ENCODE measurements at regions not wholly inside any gene's neighbourhood (a gene's known extent, or its start where the extent isn't known, plus 50 kb on each side); places are given as distances from the start of the nearest gene placed in this dataset.
A peak's percentile ranks its signal among the peaks of the same experiment; 100 is the strongest.

DNA sequence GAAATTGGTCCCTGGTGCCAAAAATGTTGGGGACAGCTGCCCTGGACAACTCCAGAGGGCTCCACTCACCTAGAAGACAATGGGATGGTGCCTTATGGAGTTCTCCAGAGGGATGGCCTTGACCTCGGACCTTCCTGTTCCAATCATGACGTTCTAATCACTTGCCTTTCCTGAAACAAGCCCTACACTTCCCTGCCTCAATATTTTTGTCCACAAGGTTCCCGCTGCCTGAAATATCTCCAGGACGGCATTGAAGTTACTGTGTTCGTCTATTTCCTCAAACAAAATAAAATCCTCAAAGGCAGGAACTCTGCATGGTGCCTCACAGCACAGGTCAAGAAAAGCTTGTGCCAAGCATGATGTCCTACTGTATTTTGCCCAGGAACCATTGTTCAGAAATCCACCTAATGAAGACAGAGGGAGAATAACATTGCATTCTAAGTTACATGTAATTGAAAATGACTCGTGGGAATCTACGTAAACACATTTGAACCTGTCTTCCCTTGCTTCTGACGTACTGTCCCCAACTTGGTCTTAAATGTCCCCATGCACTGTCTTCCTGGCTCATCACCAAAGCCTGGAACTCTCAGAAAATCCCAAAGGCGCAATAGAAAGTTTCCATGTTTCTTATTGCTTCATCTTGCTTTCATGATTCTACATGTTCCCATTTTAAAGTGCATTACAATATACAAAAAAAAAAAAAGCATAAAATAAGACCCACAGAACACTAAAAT, 342.3 kb upstream of the NRP1 start:
- Histone ChIP-seq H3K4me2 (ENCODE audit: insufficient read depth, low read length) (no peak overlapping the region), H3K9me3 (ENCODE audit: low read depth, low read length) (no peaks in the 10 kb centered on the region), H3K4me3 (ENCODE audit: insufficient read depth, low read length) (no peak overlapping the region), H3K27ac (ENCODE audit: low read depth, low read length) (no peak overlapping the region), H4K20me1 (ENCODE audit: insufficient read depth, low read length) (no peaks in the 10 kb centered on the region), H3K36me3 (ENCODE audit: insufficient read depth, low read length) (no peaks in the 10 kb centered on the region), H3K79me2 (ENCODE audit: insufficient read depth, low read length) (no peaks in the 10 kb centered on the region), H3K4me1 (ENCODE audit: insufficient read depth, low read length) (peaks cover 3% of the 10 kb centered on the region), H2AFZ (ENCODE audit: low read length) (no peak overlapping the region), H3K27me3 (ENCODE audit: insufficient read depth, low read length) (no peaks in the 10 kb centered on the region)
- DNase-seq (ENCODE audit: insufficient read length, low spot score, missing footprints) = no peak
- TF ChIP-seq, protein P1, sequence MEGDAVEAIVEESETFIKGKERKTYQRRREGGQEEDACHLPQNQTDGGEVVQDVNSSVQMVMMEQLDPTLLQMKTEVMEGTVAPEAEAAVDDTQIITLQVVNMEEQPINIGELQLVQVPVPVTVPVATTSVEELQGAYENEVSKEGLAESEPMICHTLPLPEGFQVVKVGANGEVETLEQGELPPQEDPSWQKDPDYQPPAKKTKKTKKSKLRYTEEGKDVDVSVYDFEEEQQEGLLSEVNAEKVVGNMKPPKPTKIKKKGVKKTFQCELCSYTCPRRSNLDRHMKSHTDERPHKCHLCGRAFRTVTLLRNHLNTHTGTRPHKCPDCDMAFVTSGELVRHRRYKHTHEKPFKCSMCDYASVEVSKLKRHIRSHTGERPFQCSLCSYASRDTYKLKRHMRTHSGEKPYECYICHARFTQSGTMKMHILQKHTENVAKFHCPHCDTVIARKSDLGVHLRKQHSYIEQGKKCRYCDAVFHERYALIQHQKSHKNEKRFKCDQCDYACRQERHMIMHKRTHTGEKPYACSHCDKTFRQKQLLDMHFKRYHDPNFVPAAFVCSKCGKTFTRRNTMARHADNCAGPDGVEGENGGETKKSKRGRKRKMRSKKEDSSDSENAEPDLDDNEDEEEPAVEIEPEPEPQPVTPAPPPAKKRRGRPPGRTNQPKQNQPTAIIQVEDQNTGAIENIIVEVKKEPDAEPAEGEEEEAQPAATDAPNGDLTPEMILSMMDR (IDR thresholded peaks at IDR 0.05; ENCODE audit: extremely low read depth, low read depth, low read length) = no peak

DNA sequence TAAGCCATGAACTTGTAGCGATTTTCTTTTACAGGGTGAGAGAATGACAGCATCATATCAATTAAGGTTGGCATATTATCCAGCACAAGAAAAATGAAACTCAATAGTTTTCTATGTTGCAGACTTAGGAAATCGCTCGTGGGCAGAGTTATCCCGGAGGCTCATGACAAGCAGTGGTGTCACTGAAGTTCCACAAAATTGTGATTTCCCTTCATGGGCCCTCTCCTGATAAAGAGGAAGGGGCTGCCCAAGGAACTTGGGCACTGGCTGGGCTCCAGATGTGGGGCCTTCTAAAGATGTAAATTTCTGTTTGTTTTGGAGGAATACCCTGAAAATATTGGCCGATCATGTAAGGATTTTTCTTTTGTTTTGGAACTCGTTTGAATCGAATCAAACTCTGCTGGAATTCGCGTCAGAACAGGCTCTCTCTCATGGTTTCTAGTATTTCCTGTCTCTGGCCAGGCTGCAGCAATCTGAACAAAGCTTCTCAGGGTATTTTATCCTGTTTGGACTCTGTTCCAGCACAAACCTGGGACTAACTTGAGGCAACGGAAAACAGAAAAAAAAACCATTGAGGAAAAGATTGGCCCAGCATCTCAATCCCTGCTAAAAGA, 340.6 kb upstream of the NRP1 start:
- no peaks in the 10 kb centered on the region for H3K27me3 ChIP-seq (ENCODE audit: insufficient read depth, low read length)
- peak overlapping the region; percentile 91 for H2AFZ ChIP-seq (ENCODE audit: low read length)
- H3K36me3 ChIP-seq (ENCODE audit: insufficient read depth, low read length) = no peaks in the 10 kb centered on the region
- H3K4me2 ChIP-seq (ENCODE audit: insufficient read depth, low read length) = peak overlapping the region; percentile 87
- peaks cover 3% of the 10 kb centered on the region for H3K4me1 ChIP-seq (ENCODE audit: insufficient read depth, low read length)
- H3K27ac ChIP-seq (ENCODE audit: low read depth, low read length) = peak overlapping the region; percentile 65
- no peaks in the 10 kb centered on the region for H3K79me2 ChIP-seq (ENCODE audit: insufficient read depth, low read length)
- TF ChIP-seq, protein P1 (IDR thresholded peaks at IDR 0.05; ENCODE audit: extremely low read depth, low read depth, low read length) = no peak
- peak; percentile 37 for DNase-seq (ENCODE audit: insufficient read length, low spot score, missing footprints)
- no peaks in the 10 kb centered on the region for H4K20me1 ChIP-seq (ENCODE audit: insufficient read depth, low read length)
- H3K4me3 ChIP-seq (ENCODE audit: insufficient read depth, low read length) = peak overlapping the region; percentile 71
- H3K9me3 ChIP-seq (ENCODE audit: low read depth, low read length) = no peaks in the 10 kb centered on the region

DNA sequence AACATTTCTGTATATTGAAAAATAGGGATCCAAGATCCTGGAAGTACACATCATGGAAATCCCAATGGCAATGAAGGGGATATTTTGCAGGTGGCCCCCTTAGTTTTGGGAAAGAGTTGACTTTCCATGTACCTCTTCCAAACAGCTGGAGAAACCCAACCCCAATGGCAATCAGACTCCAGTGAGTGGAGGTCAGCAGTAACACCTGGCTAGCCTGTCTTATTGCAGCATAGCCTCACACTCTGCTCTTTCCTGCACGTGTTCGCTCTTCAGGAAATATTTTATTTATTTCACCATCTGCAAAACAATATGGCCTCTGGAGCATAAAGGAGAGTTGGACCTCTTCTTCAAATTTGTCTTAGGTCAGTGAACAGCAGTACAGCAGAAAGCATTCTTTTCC, 340.0 kb upstream of the NRP1 start:
- peak overlapping the region; percentile 87 for H3K4me2 ChIP-seq (ENCODE audit: insufficient read depth, low read length)
- no peak for DNase-seq (ENCODE audit: insufficient read length, low spot score, missing footprints)
- no peaks in the 10 kb centered on the region for H3K79me2 ChIP-seq (ENCODE audit: insufficient read depth, low read length)

More for the DNA sequence above, 340.0 kb upstream of the NRP1 start:
- Histone ChIP-seq H3K27me3 (ENCODE audit: insufficient read depth, low read length) (no peaks in the 10 kb centered on the region), H3K4me3 (ENCODE audit: insufficient read depth, low read length) (no peak overlapping the region), H3K27ac (ENCODE audit: low read depth, low read length) (no peak overlapping the region), H3K36me3 (ENCODE audit: insufficient read depth, low read length) (no peaks in the 10 kb centered on the region), H2AFZ (ENCODE audit: low read length) (no peak overlapping the region), H3K9me3 (ENCODE audit: low read depth, low read length) (no peaks in the 10 kb centered on the region), H3K4me1 (ENCODE audit: insufficient read depth, low read length) (peaks cover 3% of the 10 kb centered on the region), H4K20me1 (ENCODE audit: insufficient read depth, low read length) (no peaks in the 10 kb centered on the region)
- TF ChIP-seq, protein P1 (IDR thresholded peaks at IDR 0.05; ENCODE audit: extremely low read depth, low read depth, low read length) = no peak

Measured in osteoblast (primary cell).